ENCODE measurements at regions not wholly inside any gene's neighbourhood (a gene's known extent, or its start where the extent isn't known, plus 50 kb on each side); places are given as distances from the start of the nearest gene placed in this dataset.

GRCh38 chr10:4517746-4518145 is 308.3 kb upstream of the AKR1E2 start:
- H2AFZ ChIP-seq, result no peak overlapping the region
- no peak for DNase-seq
- intact Hi-C loops (cut with micrococcal nuclease; ENCODE audit: unreplicated experiment), result no loop called here

GRCh38 chr10:4515721-4516120 is 310.3 kb upstream of the AKR1E2 start:
- H4K20me1 ChIP-seq (ENCODE audit: insufficient read depth), result no peaks in the 10 kb centered on the region
- H3F3A ChIP-seq (ENCODE audit: insufficient read depth, low read depth), result no peaks in the 10 kb centered on the region
- BruUV-seq (replicated peaks), result no TSS peak
- ChIA-PET CTCF (no interaction called here), POLR2A (ENCODE audit: unreplicated experiment) (interaction anchor here (0.5 kb wide), 1 partner anchor 99 kb away, joined by 6 read pairs; no protein-coding TSS in a partner anchor)
- H3K4me2 ChIP-seq, result no peak overlapping the region
- H3K9me2 ChIP-seq (ENCODE audit: insufficient read depth), result no peaks in the 10 kb centered on the region
- H3K4me3 ChIP-seq, result no peak overlapping the region
- TF ChIP-seq EZH2 (IDR thresholded peaks at IDR 0.05; ENCODE audit: low read depth), result no peak
- TF ChIP-seq CTCF (conservative IDR thresholded peaks at IDR 0.05), result no peak
- no peaks in the 10 kb centered on the region for H3K27me3 ChIP-seq (ENCODE audit: insufficient read depth, low read depth)
- H3K4me1 ChIP-seq (replicated peaks; ENCODE audit: insufficient read depth), result 0 out of 2 replicates have a peak, but pooled peaks cover 5% of the 10 kb centered on the region
- DNase-seq, result no peak
- H3K36me3 ChIP-seq (ENCODE audit: low read depth), result no peaks in the 10 kb centered on the region
- H3K9me3 ChIP-seq (ENCODE audit: insufficient read depth, low read depth), result no peaks in the 10 kb centered on the region
- H3K79me2 ChIP-seq (ENCODE audit: low read depth), result no peaks in the 10 kb centered on the region
- intact Hi-C loops (cut with micrococcal nuclease; ENCODE audit: unreplicated experiment), result no loop called here
- no peak overlapping the region for H2AFZ ChIP-seq
- no peak overlapping the region for H3K27ac ChIP-seq

More at GRCh38 chr10:4517746-4518145, 308.3 kb upstream of the AKR1E2 start:
- H3K4me2 ChIP-seq, result no peak overlapping the region
- ChIA-PET CTCF (no interaction called here), POLR2A (ENCODE audit: unreplicated experiment) (no interaction called here)
- no peaks in the 10 kb centered on the region for H3K79me2 ChIP-seq (ENCODE audit: low read depth)
- H3F3A ChIP-seq (ENCODE audit: insufficient read depth, low read depth), result no peaks in the 10 kb centered on the region
- no peak overlapping the region for H3K4me3 ChIP-seq
- no peaks in the 10 kb centered on the region for H3K36me3 ChIP-seq (ENCODE audit: low read depth)
- no peaks in the 10 kb centered on the region for H3K27me3 ChIP-seq (ENCODE audit: insufficient read depth, low read depth)
- H3K27ac ChIP-seq, result no peak overlapping the region
- no peaks in the 10 kb centered on the region for H4K20me1 ChIP-seq (ENCODE audit: insufficient read depth)
- no peaks in the 10 kb centered on the region for H3K9me2 ChIP-seq (ENCODE audit: insufficient read depth)
- no TSS peak for BruUV-seq (replicated peaks)
- H3K9me3 ChIP-seq (ENCODE audit: insufficient read depth, low read depth), result no peaks in the 10 kb centered on the region
- H3K4me1 ChIP-seq (replicated peaks; ENCODE audit: insufficient read depth), result 0 out of 2 replicates have a peak, but pooled peaks cover 5% of the 10 kb centered on the region
- TF ChIP-seq CTCF (conservative IDR thresholded peaks at IDR 0.05) (no peak), EZH2 (IDR thresholded peaks at IDR 0.05; ENCODE audit: low read depth) (no peak)

- Histone ChIP-seq H3K79me2 (ENCODE audit: low read depth) (no peaks in the 10 kb centered on the region), H3K9me3 (ENCODE audit: insufficient read depth, low read depth) (no peaks in the 10 kb centered on the region), H3K9me2 (ENCODE audit: insufficient read depth) (no peaks in the 10 kb centered on the region), H3F3A (ENCODE audit: insufficient read depth, low read depth) (no peaks in the 10 kb centered on the region), H3K4me3 (no peak overlapping the region), H4K20me1 (ENCODE audit: insufficient read depth) (no peaks in the 10 kb centered on the region), H3K27ac (no peak overlapping the region), H3K36me3 (ENCODE audit: low read depth) (no peaks in the 10 kb centered on the region), H3K4me2 (no peak overlapping the region), H2AFZ (no peak overlapping the region), H3K4me1 (replicated peaks; ENCODE audit: insufficient read depth) (no peaks in the 10 kb centered on the region), H3K27me3 (ENCODE audit: insufficient read depth, low read depth) (no peaks in the 10 kb centered on the region)
- ChIA-PET CTCF (no interaction called here), POLR2A (ENCODE audit: unreplicated experiment) (no interaction called here)
- intact Hi-C loops (cut with micrococcal nuclease; ENCODE audit: unreplicated experiment), result no loop called here
- TF ChIP-seq EZH2 (IDR thresholded peaks at IDR 0.05; ENCODE audit: low read depth) (no peak), CTCF (conservative IDR thresholded peaks at IDR 0.05) (no peak)
- DNase-seq, result no peak
- BruUV-seq (replicated peaks), result no TSS peak
These were observed 311.4 kb upstream of the AKR1E2 start for GRCh38 chr10:4514445-4515108.
